Glomerular visceral epithelial cell (primary cell): ENCODE measurements at regions not wholly inside any gene's neighbourhood (a gene's known extent, or its start where the extent isn't known, plus 50 kb on each side); places are given as distances from the start of the nearest gene placed in this dataset.

ENCODE experiments used
- DNase-seq: peaks from one replicate; pipeline ENCODE4 v3.0.0-alpha.2; 2016; ENCODE audit errors: extremely low spot score

DNA sequence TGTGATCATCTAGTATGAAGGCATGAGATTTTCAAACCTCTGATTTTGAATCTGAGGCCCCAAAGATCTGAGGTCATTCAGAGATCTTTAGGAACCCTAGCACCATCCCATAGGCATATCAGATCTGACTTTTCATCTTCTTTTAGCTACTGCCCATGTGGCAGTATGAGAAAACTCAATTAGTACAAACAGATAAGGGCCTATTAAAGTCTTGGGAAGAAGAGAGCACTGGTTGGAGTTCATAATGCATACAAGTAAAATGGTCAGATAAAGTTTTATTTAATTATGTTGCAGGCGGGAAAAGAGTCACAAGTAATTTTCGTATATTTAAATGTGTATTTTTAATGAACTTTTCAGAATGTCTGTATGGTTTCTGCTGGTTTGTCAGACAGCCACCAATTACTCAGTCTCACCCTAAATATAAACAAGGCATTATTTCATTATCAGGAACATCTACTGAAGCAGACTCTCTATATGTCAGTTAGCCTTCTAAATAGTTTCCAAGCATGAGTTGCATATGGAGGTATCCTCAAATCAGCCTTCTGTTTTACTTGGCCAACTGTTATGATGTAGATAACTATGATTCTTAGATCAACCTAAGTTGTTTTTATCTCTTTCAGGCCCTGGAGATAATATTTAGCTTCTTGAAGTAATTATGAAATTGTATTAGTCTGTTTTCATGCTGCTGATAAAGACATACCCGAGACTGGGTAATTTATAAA, 340.3 kb upstream of the TBC1D5 start:
- DNase-seq, result no peak

DNA sequence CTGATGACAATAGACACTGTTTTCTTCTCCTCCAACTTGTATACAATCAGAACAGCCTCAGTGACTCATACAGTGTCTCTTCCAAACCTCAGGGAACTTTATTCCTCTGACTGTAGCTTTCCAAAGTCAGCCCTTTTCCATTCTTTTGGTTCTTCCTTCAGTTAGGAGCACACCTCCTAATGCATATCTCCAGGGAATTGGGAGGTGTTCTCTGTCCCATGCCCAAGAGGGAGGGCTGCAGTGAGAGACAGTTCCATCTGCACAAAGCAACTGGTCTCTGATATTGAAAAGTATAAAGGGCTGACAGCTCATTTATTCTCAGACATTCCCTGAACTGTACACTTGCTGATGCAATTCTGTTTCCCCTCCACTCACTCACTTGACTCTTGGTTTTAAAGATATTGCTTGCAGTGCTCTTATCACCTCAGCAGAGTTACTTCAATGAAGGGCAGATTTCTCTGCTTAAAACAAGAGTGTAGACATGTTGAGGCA, 337.8 kb upstream of the TBC1D5 start:
- DNase-seq, result no peak

DNA sequence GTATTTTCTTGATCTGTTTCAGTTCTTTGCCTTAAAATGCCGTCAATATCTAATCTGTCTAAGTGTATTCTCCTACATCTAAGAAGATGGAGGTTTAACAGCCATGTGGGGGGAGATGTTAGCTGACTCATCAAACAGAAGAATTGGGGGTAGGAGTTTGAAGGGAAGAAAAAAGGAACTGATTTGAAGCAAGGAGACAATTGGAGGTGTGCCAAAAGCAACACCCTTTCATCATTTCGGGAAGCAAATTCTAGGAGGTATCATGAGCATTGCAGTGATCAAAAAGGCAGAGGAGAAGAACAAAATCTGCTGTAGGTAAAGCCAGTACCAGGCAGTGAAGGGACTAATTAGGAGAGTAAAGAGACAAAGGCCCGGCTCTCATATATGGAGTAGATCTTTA, 337.3 kb upstream of the TBC1D5 start:
- DNase-seq, result peak; percentile 12

DNA sequence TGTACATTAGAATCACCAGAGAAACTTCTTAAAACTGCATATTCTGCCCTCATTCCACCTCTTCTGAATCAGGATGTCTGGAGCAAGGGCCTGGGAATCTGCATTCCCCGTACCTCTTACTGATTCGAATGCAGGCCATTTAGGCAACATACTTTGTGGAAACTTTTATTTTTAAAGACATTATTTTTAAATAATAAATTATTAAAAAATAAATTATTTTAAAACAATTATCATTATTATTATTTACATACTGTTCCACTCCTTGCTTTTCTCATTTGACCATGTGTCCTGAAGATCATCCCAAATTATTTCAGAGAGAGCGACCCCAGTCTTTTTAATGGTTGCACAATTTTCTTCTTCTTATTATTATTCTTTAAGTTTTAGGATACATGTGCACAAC, 336.6 kb upstream of the TBC1D5 start:
- DNase-seq, result no peak

DNA sequence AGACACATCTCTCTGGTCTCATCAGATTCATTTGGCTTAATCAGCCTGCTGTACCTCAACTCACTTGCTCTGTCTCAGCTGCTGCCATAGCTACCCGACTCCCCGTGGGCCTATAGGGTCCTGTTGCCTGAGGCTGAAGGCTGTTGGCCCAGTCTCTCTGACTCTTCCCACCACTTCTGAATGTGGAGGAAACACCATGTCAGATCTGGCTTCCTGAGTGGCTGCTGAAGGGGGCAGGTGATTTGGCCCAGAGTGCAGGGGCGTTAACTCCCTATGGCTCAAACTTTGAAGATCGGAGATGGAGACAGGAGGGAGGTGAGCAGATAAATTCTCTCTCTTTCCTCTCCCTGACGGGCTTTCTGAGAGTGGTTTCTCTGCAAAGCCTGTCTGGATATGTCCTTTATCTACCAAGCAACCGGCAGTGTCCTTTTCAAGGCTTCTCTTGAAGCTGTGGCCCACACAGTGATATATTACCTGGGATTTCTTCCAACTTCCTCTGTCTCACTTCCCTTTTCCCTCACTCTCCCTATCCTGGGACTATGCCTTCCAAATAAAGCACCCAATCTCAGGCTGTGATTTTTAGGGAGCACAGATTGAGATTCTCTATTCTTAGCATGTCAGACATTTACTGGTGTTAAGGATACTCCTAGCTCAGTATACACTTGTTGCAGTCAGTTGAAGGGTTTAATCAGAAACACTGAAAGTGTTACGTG, 334.9 kb upstream of the TBC1D5 start:
- DNase-seq, result no peak

DNA sequence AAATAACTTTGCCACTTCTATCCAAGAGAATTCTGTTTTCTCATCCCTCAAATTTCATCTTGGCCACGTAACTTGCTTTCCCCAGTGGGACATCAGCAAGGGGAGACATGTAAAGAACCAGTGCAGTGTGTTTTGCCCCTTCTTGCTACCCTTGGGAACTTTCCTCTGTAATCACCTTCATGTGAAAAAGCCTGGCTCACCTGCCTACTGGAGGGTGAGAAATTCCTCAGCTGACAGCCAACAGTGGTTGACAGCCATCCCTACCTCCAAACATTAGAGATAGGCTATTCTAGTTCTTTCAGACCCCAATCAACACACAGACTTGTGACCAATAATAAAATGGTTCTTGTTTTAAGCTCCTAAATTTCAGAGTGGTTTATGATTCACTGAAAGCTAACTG, 333.9 kb upstream of the TBC1D5 start:
- DNase-seq, result no peak

DNA sequence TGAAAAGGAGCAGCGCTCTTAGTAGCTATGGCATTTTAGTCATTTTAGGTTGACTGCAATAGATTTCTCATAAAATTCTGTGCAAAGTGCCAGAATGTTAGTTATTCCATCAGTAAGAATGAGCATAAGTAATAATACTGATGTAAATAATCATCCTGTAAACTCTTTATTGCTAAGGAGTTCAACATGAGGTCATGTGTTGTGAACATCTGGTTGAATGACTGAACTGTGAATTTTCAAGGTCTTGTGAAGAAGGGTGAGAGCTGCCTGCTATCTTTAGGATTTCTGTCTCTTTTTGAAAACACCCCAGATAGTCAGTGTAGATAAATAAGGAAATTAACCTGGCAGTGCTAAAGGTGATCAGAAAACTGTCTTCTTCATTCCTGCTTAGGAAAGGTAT, 333.4 kb upstream of the TBC1D5 start:
- no peak for DNase-seq

DNA sequence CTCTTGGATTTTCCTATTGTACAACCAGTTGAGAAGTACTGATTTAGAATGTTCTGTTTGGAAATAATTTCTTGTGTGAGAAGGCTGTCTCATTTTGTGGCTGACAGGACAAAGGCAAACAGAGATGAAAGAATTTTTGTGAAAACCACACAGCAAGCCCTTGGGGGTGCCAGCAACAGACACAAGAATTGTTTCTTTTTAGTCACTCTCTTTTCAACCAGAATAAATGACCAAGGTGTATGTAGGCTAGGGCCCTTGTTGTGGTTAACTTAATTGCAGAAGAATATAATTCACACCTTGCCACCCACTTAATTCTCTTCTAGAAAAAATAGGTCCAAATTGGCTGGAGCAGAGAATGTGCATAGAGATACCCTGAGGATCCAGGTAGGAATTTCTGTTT, 329.4 kb upstream of the TBC1D5 start:
- DNase-seq, result no peak

DNA sequence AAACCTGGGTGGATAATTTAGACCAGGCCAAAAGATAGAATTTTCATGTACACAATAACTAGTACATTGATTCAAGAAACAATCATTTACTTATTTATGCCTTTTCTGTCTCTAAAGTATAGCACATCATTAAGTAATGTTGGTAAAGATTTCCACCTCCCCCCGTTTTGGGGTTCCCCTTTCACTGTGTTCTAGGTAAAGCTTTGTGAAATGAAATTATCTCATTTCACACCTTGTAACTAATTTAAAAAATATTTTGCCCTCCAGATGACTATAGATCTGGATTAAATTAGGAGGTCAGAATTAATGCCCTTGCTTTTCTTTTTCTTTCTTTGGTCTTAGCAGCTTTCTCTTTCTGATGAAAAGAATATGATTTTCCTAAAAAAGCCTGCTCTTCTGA, 328.5 kb upstream of the TBC1D5 start:
- no peak for DNase-seq

DNA sequence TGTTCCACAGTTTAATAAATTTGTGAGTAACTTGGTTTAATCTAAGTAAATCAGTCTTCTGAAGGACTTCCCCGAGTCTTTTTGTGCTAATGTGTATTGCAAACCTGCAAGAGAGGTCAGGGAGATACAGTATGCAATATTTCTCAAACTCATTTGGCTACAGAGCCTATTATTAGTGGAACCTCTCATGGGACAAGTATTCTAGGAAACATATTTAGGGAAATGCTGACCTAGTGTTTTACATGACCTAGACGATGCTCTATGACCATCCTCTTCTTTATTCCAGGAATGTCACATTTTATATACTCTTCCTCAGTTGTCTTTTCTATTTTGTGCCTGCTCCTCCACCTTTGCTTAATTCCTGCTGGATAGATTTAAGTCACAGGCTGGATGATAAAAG, 327.8 kb upstream of the TBC1D5 start:
- DNase-seq, result no peak

DNA sequence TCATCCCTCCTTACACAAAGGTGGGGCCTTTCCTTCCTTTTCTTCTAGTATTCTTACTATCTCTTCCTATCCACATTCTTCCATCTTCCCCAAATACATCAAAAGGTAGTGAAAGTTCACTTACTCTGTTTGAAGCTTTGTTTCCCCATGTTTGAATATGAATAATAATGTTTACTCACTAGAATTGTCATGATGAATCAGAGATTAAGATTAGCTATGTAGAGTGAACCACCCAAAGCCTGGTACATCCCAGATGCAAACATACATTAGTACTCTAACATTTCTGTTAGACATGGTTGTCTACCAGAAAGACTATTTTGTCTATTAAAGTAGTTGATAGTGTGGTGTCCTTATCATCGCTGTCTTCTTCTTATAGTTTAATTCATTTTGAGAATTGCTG, 327.1 kb upstream of the TBC1D5 start:
- no peak for DNase-seq

DNA sequence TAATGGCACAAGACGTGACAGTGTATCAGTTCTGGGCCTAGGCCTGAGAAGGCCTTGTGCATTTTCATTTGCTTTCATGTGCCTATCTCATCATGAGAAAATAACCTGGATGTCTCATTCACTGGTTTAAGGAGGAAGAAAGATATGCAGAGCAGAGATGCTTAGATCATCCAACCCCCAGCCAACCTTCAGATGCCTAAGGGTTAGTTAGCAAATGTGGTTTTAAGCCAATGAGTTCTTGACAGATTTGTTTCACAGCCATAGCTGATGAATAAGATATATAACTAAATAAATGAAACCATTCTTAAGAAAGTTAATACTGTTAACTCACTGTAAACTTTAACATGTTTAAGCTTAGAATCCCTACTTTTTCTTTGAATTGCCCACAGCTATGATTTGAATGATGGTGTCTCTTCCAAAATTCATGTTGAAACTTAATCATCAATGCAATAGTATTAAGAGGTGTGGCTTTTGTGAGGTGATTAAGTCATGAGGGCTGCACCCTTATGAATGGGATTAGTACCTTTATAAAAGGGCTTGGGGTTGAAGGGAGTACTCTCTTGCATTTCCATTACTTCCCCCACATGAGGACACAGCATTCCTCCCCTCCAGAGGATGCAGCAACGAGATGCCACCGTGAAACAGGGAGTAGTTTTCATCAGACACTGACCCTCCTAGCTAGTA, 324.6 kb upstream of the TBC1D5 start:
- no peak for DNase-seq

DNA sequence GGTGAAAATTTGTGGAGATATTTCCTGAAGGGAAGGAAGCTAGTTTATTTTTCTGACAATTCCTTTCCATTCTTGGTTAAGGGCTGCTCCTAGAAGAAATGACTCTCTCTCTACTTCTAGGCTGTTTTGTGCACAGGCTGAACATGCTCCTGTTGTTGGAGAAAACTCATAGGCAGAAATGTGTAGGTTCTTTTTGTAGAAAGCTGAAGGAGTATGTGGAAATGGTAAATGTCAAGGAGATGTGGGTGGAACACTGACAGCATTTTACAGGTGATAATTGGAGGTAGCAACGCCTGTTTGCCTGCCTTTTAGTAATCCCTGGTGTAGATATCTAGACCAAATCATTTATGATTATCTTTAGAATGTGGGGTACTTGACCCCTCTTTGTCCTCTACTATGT, 322.2 kb upstream of the TBC1D5 start:
- DNase-seq, result no peak

DNA sequence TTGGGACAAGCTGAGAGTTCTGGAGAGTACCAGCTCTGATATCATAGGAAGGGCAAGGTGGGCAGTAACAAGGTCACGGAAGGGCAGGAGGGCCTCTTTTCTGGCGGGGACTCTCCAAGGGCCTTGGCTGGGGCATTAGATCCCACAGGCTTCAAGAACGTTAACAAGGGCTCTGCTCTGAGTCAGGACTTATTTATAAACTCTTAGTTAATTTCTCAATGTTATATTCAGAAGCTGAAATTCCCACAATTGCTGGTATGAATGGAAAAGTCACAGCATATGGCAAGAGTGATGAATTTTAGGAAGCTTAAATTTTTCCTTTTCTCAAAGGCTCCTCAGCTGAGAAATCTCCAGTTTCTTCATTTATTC, 320.2 kb upstream of the TBC1D5 start:
- DNase-seq, result no peak

DNA sequence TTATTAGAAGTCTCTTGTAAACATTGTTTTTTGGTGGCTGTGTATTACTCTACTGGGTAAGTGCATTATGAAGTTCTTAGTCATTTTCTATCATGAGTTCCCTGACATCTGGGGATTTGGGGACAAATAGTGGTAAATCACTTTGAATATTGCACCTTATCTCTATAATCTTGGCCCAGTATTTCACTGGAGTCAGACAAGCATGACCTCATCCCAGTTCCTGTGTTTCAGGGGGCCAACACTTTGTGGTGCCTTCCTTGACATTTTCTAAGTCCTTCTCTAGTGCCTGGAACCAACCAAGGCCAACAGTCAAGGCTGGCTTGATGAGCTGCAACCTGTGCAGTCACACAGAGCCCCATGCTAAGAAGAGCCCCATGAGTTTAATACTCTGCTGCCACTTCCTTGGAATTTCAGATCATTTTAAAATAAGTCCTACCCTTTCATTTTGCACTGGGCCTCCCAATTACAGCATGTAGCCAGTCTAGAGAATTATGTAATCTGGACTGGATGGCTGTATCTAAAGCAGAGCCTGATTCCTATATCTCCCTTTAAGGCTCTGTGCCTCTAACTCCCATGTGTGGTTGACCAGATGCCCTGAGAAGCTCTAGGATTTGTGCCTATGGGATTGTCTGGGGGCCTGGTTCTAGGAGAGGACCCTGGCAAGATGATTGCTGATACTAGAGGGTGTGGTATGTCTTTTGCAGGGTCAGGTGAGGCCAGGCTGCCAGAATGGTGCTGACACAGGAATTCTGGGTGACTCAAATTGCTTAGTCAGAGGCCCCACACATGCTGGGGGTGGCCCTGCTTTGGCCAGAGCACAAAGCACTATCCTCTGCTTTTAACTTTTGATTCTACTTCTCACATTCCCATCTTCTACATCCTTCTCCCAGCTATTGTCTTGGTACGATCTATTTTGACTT, 319.6 kb upstream of the TBC1D5 start:
- DNase-seq, result peak; percentile 36

DNA sequence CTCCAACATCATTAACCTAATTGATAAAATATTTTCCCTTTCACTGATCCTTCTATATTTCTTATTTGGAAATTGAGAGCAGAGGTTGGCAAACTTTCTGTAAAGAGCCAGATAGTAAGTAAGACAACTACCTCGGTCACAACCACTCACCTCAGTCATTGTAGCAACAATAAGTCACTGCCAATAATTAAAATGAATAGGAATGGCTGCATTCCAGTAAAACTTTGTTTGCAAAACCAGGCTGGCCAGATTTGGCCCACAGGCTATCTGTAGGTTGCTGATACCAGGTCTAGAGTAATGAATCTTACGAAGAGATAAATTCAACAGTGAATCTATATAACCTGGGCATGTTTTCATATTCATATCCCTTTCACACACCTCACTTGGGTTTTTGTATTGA, 316.2 kb upstream of the TBC1D5 start:
- DNase-seq, result no peak

DNA sequence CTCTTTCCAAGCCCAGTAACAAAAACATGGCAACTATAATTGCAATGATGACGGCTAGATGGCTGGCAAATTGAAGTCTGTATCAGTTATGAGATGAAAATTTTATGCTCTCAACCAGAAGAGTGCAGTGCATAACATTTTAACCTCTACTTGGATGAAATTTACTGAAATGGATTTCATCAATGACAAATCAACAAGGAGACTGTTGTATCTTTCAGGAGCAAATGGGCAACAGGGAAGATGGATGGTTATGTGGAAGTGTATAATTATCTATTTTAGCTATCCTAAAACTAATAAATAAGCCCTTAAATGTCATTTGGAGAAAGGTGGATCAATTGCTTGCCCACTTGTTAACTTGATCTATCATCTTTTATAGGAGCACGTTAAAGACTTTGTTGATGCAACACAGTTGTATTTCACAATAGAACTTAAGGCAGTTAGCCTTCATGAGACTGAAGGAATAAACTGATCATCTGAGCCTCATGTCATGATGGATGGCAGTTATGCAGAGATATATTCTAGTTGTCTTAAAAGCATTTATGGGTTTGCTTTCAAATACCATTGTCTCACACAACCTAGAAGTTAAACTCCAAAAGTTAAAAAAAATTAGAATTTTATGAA, 315.1 kb upstream of the TBC1D5 start:
- DNase-seq, result no peak

DNA sequence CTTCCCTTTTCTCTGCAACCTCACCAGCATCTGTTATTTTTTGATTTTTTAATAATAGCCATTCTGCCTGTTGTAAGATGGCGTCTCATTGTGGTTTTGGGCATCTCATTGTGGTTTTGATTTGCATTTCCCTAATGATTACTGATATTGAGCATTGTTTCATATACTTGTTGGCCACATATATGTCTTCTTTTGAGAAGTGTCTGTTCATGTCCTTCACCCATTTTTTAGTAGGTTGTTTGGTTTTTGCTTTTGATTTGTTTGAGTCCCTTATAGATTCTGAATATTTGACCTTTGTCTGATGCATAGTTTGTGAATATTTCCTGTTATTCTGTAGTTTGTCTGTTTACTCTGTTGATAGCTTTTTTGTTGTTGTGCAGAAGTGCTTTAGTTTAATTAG, 312.2 kb upstream of the TBC1D5 start:
- no peak for DNase-seq

DNA sequence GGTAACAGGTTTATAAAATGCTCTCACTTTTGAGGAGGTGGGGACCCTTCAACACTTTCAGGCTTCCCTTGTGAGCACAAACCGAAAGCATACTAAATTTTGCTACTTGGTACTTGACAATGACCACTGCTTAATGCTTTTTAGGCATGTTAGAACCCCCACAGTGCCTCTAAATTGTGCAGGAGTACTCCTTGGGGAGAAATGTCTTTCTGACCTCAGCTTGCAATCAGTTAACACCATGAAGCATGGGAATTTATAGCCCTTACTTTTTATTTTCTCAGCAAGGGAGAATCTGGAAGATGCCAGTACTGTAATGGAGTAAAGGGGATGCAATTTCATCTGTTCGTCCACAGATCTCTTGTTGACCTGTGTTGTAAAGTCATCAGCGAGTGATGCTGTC, 308.9 kb upstream of the TBC1D5 start:
- no peak for DNase-seq

DNA sequence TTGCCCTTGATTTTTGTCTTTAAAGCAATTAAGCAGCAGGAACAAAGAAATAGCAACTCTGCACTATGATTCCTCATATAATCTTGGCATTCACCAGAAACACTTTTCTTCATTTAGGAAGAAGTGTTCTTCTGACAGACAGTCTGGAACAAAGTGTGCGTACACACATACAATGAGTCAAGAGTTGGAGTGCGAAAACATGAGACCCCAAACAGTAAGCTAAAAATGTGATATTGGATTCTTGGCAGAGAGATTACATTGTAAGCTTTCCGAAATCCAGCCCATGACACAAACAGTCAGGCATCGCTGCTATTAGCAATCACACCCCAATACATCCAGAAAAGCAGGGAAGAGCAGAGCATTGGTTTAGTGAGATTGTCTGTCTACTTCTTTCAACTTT, 306.7 kb upstream of the TBC1D5 start:
- DNase-seq, result no peak

DNA sequence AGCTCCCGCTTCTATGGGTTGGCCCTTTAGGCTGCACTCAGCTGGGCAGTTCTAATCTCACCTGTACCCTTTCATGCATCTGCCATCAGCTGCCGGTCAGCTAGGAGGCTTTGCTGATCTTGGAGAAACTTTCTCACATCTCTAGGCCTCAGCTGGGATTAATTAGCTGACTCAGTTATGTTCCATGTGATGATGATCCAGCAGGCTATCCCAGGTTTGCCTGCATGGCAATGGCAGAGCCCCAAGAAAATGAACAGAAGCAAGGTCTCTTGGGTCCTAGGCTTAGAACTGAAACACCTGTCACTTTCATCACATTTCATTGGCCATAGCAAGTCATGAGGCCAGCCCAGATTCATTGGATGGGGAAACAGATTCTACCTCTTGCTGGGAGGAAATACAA, 304.6 kb upstream of the TBC1D5 start:
- DNase-seq, result no peak
